IPS-18a (cell line): ENCODE measurements at regions not wholly inside any gene's neighbourhood (a gene's known extent, or its start where the extent isn't known, plus 50 kb on each side); places are given as distances from the start of the nearest gene placed in this dataset.

Source experiments
- H3K27ac ChIP-seq: one replicate; pipeline ENCODE4 v1.5.1; 2013; ENCODE audit warnings: low read length
- H3K27me3 ChIP-seq: one replicate; pipeline ENCODE4 v1.6.1; 2013; ENCODE audit warnings: mild to moderate bottlenecking, low read length; ENCODE audit not compliant: control insufficient read depth, insufficient read depth
- H3K36me3 ChIP-seq: one replicate; pipeline ENCODE4 v1.6.1; 2013; ENCODE audit warnings: low read depth, low read length; ENCODE audit not compliant: control insufficient read depth
- H3K4me1 ChIP-seq: one replicate; pipeline ENCODE4 v1.6.1; 2013; ENCODE audit warnings: low read depth, low read length; ENCODE audit not compliant: control insufficient read depth
- H3K4me3 ChIP-seq: one replicate; pipeline ENCODE4 v1.5.1; 2013; ENCODE audit warnings: low read length
- H3K9ac ChIP-seq: one replicate; pipeline ENCODE4 v1.6.1; 2013; ENCODE audit warnings: mild to moderate bottlenecking, low read length, moderate library complexity
- H3K9me3 ChIP-seq: one replicate; pipeline ENCODE4 v1.6.1; 2013; ENCODE audit warnings: low read depth, low read length; ENCODE audit not compliant: control insufficient read depth

GRCh38 chr6:164854526-164854925 lies 454.9 kb downstream of the C6orf118 start:
- H3K36me3 ChIP-seq, result no peaks in the 10 kb centered on the region
- H3K9ac ChIP-seq, result no peak overlapping the region
- no peak overlapping the region for H3K4me3 ChIP-seq
- no peaks in the 10 kb centered on the region for H3K27me3 ChIP-seq
- H3K9me3 ChIP-seq, result no peaks in the 10 kb centered on the region
- H3K4me1 ChIP-seq, result peaks cover 5% of the 10 kb centered on the region
- no peak overlapping the region for H3K27ac ChIP-seq

GRCh38 chr6:164845773-164846172 lies 463.6 kb downstream of the C6orf118 start:
- no peak overlapping the region for H3K27ac ChIP-seq
- no peak overlapping the region for H3K9ac ChIP-seq
- no peaks in the 10 kb centered on the region for H3K27me3 ChIP-seq
- H3K36me3 ChIP-seq, result no peaks in the 10 kb centered on the region
- peaks cover 5% of the 10 kb centered on the region for H3K4me1 ChIP-seq
- H3K4me3 ChIP-seq, result no peak overlapping the region
- H3K9me3 ChIP-seq, result no peaks in the 10 kb centered on the region

DNA sequence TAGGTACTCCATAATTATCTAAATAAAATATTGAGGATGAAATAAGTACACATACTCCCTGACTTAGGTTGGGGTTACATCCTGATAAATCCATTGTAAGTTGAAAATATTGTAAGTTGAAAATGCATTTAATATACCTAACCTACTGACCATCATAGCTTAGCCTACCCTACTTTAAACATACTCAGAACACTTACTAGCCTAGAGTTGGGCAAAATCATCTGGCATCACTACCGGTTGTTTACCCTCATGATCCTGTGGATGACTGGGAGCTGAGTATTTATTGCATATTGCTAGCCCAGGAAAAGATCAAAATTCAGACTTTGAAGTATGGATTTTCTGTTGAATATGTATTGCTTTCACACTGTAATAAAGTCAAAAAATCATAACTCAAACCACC lies 467.3 kb downstream of the C6orf118 start:
- Histone ChIP-seq H3K36me3 (no peaks in the 10 kb centered on the region), H3K9me3 (no peaks in the 10 kb centered on the region), H3K4me1 (no peaks in the 10 kb centered on the region), H3K27ac (no peak overlapping the region), H3K27me3 (no peaks in the 10 kb centered on the region), H3K9ac (no peak overlapping the region), H3K4me3 (no peak overlapping the region)

GRCh38 chr6:164838068-164838615 lies 471.3 kb downstream of the C6orf118 start:
- Histone ChIP-seq H3K4me1 (no peaks in the 10 kb centered on the region), H3K9ac (no peak overlapping the region), H3K36me3 (no peaks in the 10 kb centered on the region), H3K9me3 (no peaks in the 10 kb centered on the region), H3K4me3 (no peak overlapping the region), H3K27ac (no peak overlapping the region), H3K27me3 (no peaks in the 10 kb centered on the region)

DNA sequence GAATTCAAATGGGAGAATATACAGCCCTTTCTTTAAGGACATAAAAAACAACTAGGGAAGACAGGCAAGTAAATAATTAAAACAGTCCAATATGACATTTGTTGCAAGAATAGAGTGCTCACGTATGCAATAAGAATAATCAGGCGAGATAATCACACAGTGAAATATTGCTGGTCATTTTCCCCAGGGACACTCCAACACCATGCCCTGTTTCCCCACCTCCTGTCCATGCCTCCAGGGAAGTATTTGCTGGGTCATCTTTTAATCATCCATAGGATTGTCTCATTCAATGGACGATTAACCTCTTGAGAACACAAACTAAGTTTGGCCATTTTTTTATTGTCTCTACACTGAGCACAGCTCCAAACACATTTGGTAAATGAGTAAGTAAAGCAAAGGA lies 472.9 kb downstream of the C6orf118 start:
- Histone ChIP-seq H3K36me3 (no peaks in the 10 kb centered on the region), H3K27ac (no peak overlapping the region), H3K4me3 (no peak overlapping the region), H3K4me1 (no peaks in the 10 kb centered on the region), H3K27me3 (no peaks in the 10 kb centered on the region), H3K9me3 (no peaks in the 10 kb centered on the region), H3K9ac (no peak overlapping the region)

- no peaks in the 10 kb centered on the region for H3K4me1 ChIP-seq
- H3K36me3 ChIP-seq, result no peaks in the 10 kb centered on the region
- H3K4me3 ChIP-seq, result no peak overlapping the region
- no peak overlapping the region for H3K27ac ChIP-seq
- no peak overlapping the region for H3K9ac ChIP-seq
- no peaks in the 10 kb centered on the region for H3K27me3 ChIP-seq
- no peaks in the 10 kb centered on the region for H3K9me3 ChIP-seq
Observed at GRCh38 chr6:164832410-164832809, 477.0 kb downstream of the C6orf118 start.

DNA sequence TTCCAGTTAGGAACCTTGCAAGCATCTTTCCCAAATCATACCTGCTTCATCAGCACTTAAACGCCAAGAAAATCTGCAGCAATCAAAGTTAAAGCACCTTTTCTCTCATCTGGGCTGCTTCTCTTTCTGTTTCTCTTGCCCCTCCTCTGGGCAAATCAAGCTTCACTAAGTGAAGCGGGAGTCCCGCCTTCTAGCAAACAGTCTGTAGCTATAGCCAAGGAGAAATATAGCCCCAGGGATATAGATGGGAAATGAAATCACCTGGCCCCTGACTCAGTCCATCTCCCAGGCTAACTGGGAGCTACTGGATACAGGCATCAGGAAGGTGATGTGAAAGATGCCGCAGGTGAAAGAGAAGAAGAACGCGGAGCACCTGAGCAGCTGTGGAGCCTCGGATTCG lies 481.9 kb downstream of the C6orf118 start:
- no peak overlapping the region for H3K4me3 ChIP-seq
- no peak overlapping the region for H3K27ac ChIP-seq
- H3K27me3 ChIP-seq, result no peaks in the 10 kb centered on the region
- H3K36me3 ChIP-seq, result no peaks in the 10 kb centered on the region
- H3K4me1 ChIP-seq, result no peaks in the 10 kb centered on the region
- no peak overlapping the region for H3K9ac ChIP-seq
- H3K9me3 ChIP-seq, result no peaks in the 10 kb centered on the region

GRCh38 chr6:164826831-164827468 lies 482.5 kb downstream of the C6orf118 start:
- Histone ChIP-seq H3K27ac (no peak overlapping the region), H3K27me3 (no peaks in the 10 kb centered on the region), H3K9ac (no peak overlapping the region), H3K4me3 (no peak overlapping the region), H3K4me1 (no peaks in the 10 kb centered on the region), H3K9me3 (no peaks in the 10 kb centered on the region), H3K36me3 (no peaks in the 10 kb centered on the region)

GRCh38 chr6:164825386-164825785 lies 484.0 kb downstream of the C6orf118 start:
- no peaks in the 10 kb centered on the region for H3K27me3 ChIP-seq
- no peaks in the 10 kb centered on the region for H3K36me3 ChIP-seq
- H3K27ac ChIP-seq, result no peak overlapping the region
- H3K9ac ChIP-seq, result no peak overlapping the region
- H3K4me1 ChIP-seq, result no peaks in the 10 kb centered on the region
- H3K4me3 ChIP-seq, result no peak overlapping the region
- H3K9me3 ChIP-seq, result no peaks in the 10 kb centered on the region

DNA sequence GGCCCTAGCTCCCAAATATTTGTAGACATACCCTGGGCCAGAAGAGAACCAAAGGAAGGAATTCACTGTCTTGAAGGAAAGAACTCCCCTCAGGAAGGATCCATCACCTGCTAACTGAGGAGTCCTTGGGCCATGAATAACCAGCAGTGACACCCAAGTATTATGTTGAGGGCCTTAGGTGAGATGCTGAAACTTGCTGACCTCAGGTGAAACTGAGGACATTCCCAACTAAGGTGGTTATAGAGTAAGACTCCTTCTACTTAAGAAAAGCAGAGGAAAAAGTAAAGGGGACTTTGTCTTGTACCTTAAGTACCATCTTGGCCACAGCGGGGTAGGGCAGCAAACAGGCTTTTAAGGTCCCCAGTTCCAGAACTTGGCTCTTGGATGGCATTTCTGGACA lies 491.7 kb downstream of the C6orf118 start:
- Histone ChIP-seq H3K9ac (no peak overlapping the region), H3K4me1 (no peaks in the 10 kb centered on the region), H3K36me3 (no peaks in the 10 kb centered on the region), H3K27ac (no peak overlapping the region), H3K9me3 (no peaks in the 10 kb centered on the region), H3K4me3 (no peak overlapping the region), H3K27me3 (no peaks in the 10 kb centered on the region)

DNA sequence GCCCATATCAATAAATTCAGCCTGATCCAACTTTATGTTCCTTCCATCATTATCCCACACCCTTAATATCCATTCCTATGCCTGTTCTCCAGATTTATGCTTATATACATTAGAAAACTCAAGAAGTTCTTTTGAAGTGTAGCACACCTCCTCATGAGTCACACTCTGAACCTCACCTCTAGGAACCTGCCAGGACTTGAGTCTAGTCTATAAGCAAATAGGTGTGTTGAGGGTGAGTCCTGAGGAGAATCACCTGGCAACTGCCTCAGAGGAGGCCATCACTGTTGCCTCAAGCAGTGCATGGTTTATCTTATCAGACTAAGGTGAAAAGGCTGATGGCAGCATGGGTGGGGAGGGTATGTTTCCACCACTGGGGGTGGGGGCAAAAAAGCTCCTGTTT lies 496.7 kb downstream of the C6orf118 start:
- H3K27me3 ChIP-seq, result no peaks in the 10 kb centered on the region
- H3K4me1 ChIP-seq, result no peaks in the 10 kb centered on the region
- no peak overlapping the region for H3K9ac ChIP-seq
- no peaks in the 10 kb centered on the region for H3K36me3 ChIP-seq
- H3K27ac ChIP-seq, result no peak overlapping the region
- H3K9me3 ChIP-seq, result peaks cover 1% of the 10 kb centered on the region
- H3K4me3 ChIP-seq, result no peak overlapping the region

- Histone ChIP-seq H3K27me3 (no peaks in the 10 kb centered on the region), H3K9ac (no peak overlapping the region), H3K4me3 (no peak overlapping the region), H3K4me1 (no peaks in the 10 kb centered on the region), H3K9me3 (peaks cover 13% of the 10 kb centered on the region), H3K27ac (no peak overlapping the region), H3K36me3 (no peaks in the 10 kb centered on the region)
Observed at GRCh38 chr6:164807125-164807524, 502.3 kb downstream of the C6orf118 start.
